ES-I3 (cell line): ENCODE measurements at regions not wholly inside any gene's neighbourhood (a gene's known extent, or its start where the extent isn't known, plus 50 kb on each side); places are given as distances from the start of the nearest gene placed in this dataset.
"Not testable (repeated sequence)": the region's sequence is repeated elsewhere in the genome, so short reads cannot be mapped to it uniquely, and the experiment has no call there.

ENCODE experiments used
- H3K36me3 ChIP-seq: 2 replicates; pipeline ENCODE4 v1.6.1; 2013; ENCODE audit warnings: mild to moderate bottlenecking, low read length, control low read depth, moderate library complexity; ENCODE audit not compliant: insufficient read depth
- H3K4me1 ChIP-seq: 2 replicates; pipeline ENCODE4 v1.6.1; 2013; ENCODE audit warnings: mild to moderate bottlenecking, control low read depth, low read length; ENCODE audit not compliant: insufficient read depth
- H3K9ac ChIP-seq: 2 replicates; pipeline ENCODE4 v1.6.1; 2013; ENCODE audit warnings: low read depth, mild to moderate bottlenecking, low read length, moderate library complexity
- H3K9me3 ChIP-seq: 2 replicates; pipeline ENCODE4 v1.6.1; 2013; ENCODE audit warnings: mild to moderate bottlenecking, low read length, moderate library complexity; ENCODE audit not compliant: control insufficient read depth, insufficient read depth

- Histone ChIP-seq H3K36me3 (no peaks in the 10 kb centered on the region), H3K9ac (no peak overlapping the region), H3K9me3 (peaks cover 4% of the 10 kb centered on the region; the same call in 1 of the 2 replicates), H3K4me1 (no peaks in the 10 kb centered on the region)
Measured at GRCh38 chr13:81199956-81200355, 859.0 kb upstream of the SPRY2 start.

- peaks cover 8% of the 10 kb centered on the region; the same call in 1 of the 2 replicates for H3K9me3 ChIP-seq
- no peaks in the 10 kb centered on the region for H3K4me1 ChIP-seq
- no peaks in the 10 kb centered on the region for H3K36me3 ChIP-seq
- H3K9ac ChIP-seq, result no peak overlapping the region
Measured at GRCh38 chr13:81197966-81198365, 857.0 kb upstream of the SPRY2 start.

- Histone ChIP-seq H3K9ac (no peak overlapping the region), H3K9me3 (peaks cover 8% of the 10 kb centered on the region; the same call in 1 of the 2 replicates), H3K36me3 (no peaks in the 10 kb centered on the region), H3K4me1 (no peaks in the 10 kb centered on the region)
Measured at GRCh38 chr13:81197483-81197882, 856.6 kb upstream of the SPRY2 start.

- Histone ChIP-seq H3K4me1 (no peaks in the 10 kb centered on the region), H3K9me3 (peaks cover 8% of the 10 kb centered on the region; the same call in 1 of the 2 replicates), H3K9ac (no peak overlapping the region), H3K36me3 (no peaks in the 10 kb centered on the region)
Measured at GRCh38 chr13:81194362-81194761, 853.4 kb upstream of the SPRY2 start.

- Histone ChIP-seq H3K9me3 (no peaks in the 10 kb centered on the region), H3K4me1 (no peaks in the 10 kb centered on the region), H3K36me3 (no peaks in the 10 kb centered on the region), H3K9ac (no peak overlapping the region)
Measured at GRCh38 chr13:81184556-81185265, 843.8 kb upstream of the SPRY2 start.

GRCh38 chr13:81172603-81173002 is 831.7 kb upstream of the SPRY2 start:
- no peaks in the 10 kb centered on the region for H3K9me3 ChIP-seq
- peaks cover 8% of the 10 kb centered on the region; the same call in 1 of the 2 replicates for H3K4me1 ChIP-seq
- no peaks in the 10 kb centered on the region for H3K36me3 ChIP-seq
- H3K9ac ChIP-seq, result no peak overlapping the region; the same call in 1 of the 2 replicates

GRCh38 chr13:81171065-81171647 is 830.2 kb upstream of the SPRY2 start:
- no peaks in the 10 kb centered on the region for H3K36me3 ChIP-seq
- no peak overlapping the region for H3K9ac ChIP-seq
- H3K4me1 ChIP-seq, result peaks cover 8% of the 10 kb centered on the region; the same call in 1 of the 2 replicates
- H3K9me3 ChIP-seq, result no peaks in the 10 kb centered on the region

- H3K4me1 ChIP-seq, H3K9me3 ChIP-seq, H3K9ac ChIP-seq, H3K36me3 ChIP-seq: not testable (repeated sequence)
Measured at GRCh38 chr13:81163823-81164222, 822.9 kb upstream of the SPRY2 start.

GRCh38 chr13:81153478-81153877 is 812.6 kb upstream of the SPRY2 start:
- Histone ChIP-seq H3K4me1 (no peaks in the 10 kb centered on the region), H3K36me3 (no peaks in the 10 kb centered on the region), H3K9ac (no peak overlapping the region), H3K9me3 (no peaks in the 10 kb centered on the region)

GRCh38 chr13:81148822-81149221 is 807.9 kb upstream of the SPRY2 start:
- Histone ChIP-seq H3K9me3 (peaks cover 3% of the 10 kb centered on the region; the same call in 1 of the 2 replicates), H3K4me1 (no peaks in the 10 kb centered on the region), H3K36me3 (no peaks in the 10 kb centered on the region), H3K9ac (no peak overlapping the region)

- not testable (repeated sequence) for H3K9ac ChIP-seq, H3K36me3 ChIP-seq, H3K4me1 ChIP-seq
Measured at GRCh38 chr13:81146576-81146975, 805.6 kb upstream of the SPRY2 start.

GRCh38 chr13:81142306-81142999 is 801.5 kb upstream of the SPRY2 start:
- Histone ChIP-seq H3K9ac (no peak overlapping the region), H3K36me3 (no peaks in the 10 kb centered on the region), H3K4me1 (peaks cover 20% of the 10 kb centered on the region; the same call in 1 of the 2 replicates), H3K9me3 (peaks cover 3% of the 10 kb centered on the region; the same call in 1 of the 2 replicates)

More at GRCh38 chr13:81146576-81146975, 805.6 kb upstream of the SPRY2 start:
- H3K9me3 ChIP-seq, result not testable (repeated sequence)

- Histone ChIP-seq H3K9ac (no peak overlapping the region), H3K36me3 (no peaks in the 10 kb centered on the region), H3K9me3 (no peaks in the 10 kb centered on the region), H3K4me1 (peaks cover 20% of the 10 kb centered on the region; the same call in 1 of the 2 replicates)
Measured at GRCh38 chr13:81140675-81141074, 799.7 kb upstream of the SPRY2 start.

- H3K9me3 ChIP-seq, result no peaks in the 10 kb centered on the region
- H3K4me1 ChIP-seq, result peaks cover 20% of the 10 kb centered on the region; the same call in 1 of the 2 replicates
- H3K9ac ChIP-seq, result no peak overlapping the region
- no peaks in the 10 kb centered on the region for H3K36me3 ChIP-seq
Measured at GRCh38 chr13:81139987-81140386, 799.1 kb upstream of the SPRY2 start.
